Lung (tissue), 11 donors: ENCODE measurements at regions not wholly inside any gene's neighbourhood (a gene's known extent, or its start where the extent isn't known, plus 50 kb on each side); places are given as distances from the start of the nearest gene placed in this dataset.

Experiments used
- ATAC-seq: fragments of 200-7000 bp; cut with Tn5 transposase; one replicate; pipeline ENCODE4 v1.9.1; 2020; ENCODE audit warnings: moderate number of reproducible peaks; ENCODE audit not compliant: insufficient read depth, low FRiP score
- DNase-seq, 3 donors: peaks; one replicate each; pipeline ENCODE4 v3.0.0-alpha.2; 2013 to 2017
- H3K27ac ChIP-seq, 2 donors: one replicate each; pipeline ENCODE4 v1.5.1; 2013; ENCODE audit warnings: mild to moderate bottlenecking in 2 of 2, moderate library complexity in 2 of 2, control low read depth in 1 of 2, inconsistent platforms in 1 of 2, low read depth in 1 of 2, low read length in 1 of 2
- H3K27me3 ChIP-seq, 3 donors: one replicate each; pipeline ENCODE4 v1.5.1; 2013; ENCODE audit warnings: low read length in 2 of 3; ENCODE audit not compliant: control insufficient read depth in 3 of 3, insufficient read depth in 3 of 3
- H3K36me3 ChIP-seq, 4 donors: one replicate each; pipeline ENCODE4 v1.5.1; 2013; ENCODE audit warnings: low read length in 4 of 4, mild to moderate bottlenecking in 1 of 4, moderate library complexity in 1 of 4; ENCODE audit not compliant: control insufficient read depth in 4 of 4, insufficient read depth in 4 of 4
- H3K4me1 ChIP-seq, 5 donors: one replicate each; pipeline ENCODE4 v1.5.1; 2013; ENCODE audit warnings: low read length in 5 of 5, mild to moderate bottlenecking in 2 of 5, moderate library complexity in 1 of 5; ENCODE audit not compliant: control insufficient read depth in 5 of 5, insufficient read depth in 5 of 5
- H3K4me3 ChIP-seq: one replicate; pipeline ENCODE4 v1.5.1; 2013; ENCODE audit warnings: mild to moderate bottlenecking, control low read depth, moderate library complexity
- H3K9ac ChIP-seq, 2 donors: one replicate each; pipeline ENCODE4 v1.5.1; 2013; ENCODE audit warnings: low read length in 2 of 2, control low read depth in 1 of 2; ENCODE audit not compliant: insufficient read depth in 1 of 2
- H3K9me3 ChIP-seq, 4 donors: one replicate each; pipeline ENCODE4 v1.5.1; 2013; ENCODE audit warnings: low read length in 3 of 4, mild to moderate bottlenecking in 1 of 4, moderate library complexity in 1 of 4; ENCODE audit not compliant: control insufficient read depth in 4 of 4, insufficient read depth in 3 of 4
- CTCF ChIP-seq: IDR thresholded peaks from 2 replicates; pipeline ENCODE4 v1.5.1; 2012; ENCODE audit warnings: mild to moderate bottlenecking; ENCODE audit errors: control extremely low read depth, extremely low read depth
- WGBS, 2 donors: extraction: QIAGEN DNeasy Blood & Tissue Kit; methylation state at CpG; one replicate each; pipeline ENCODE4 v1.1.7; 2013; 5-methylcytosine and 5-hydroxymethylcytosine counted together
- donor health status: control.
- donor health status: control.
- donor health status: Bipolar disorder and iron deficiency.
- donor health status: healthy.
- donor health status: DM: yes; HTN: yes; CAD: no.

- ATAC-seq = no peak
Observed at GRCh38 chr1:83704350-83704749, 294.6 kb downstream of the TTLL7 start.

GRCh38 chr1:83702356-83702755, 296.6 kb downstream of the TTLL7 start:
- no peak overlapping the region for H3K9ac ChIP-seq
- no peak overlapping the region for H3K27ac ChIP-seq
- no peaks in the 10 kb centered on the region for H3K36me3 ChIP-seq
- TF ChIP-seq CTCF = no peak
- ATAC-seq (no peak), DNase-seq (no peak)
- H3K9me3 ChIP-seq = peaks cover 0 to 3% (median 0%) of the 10 kb centered on the region in 4 donors
- WGBS, 2 donors = 94% methylated on average over 1 of the region's 1 CpG
- H3K4me3 ChIP-seq = no peak overlapping the region
- H3K4me1 ChIP-seq = no peaks in the 10 kb centered on the region
- H3K27me3 ChIP-seq = no peaks in the 10 kb centered on the region

More at GRCh38 chr1:83704350-83704749, 294.6 kb downstream of the TTLL7 start:
- no peak overlapping the region for H3K9ac ChIP-seq
- H3K9me3 ChIP-seq = peaks cover 0 to 3% (median 0%) of the 10 kb centered on the region in 4 donors
- H3K36me3 ChIP-seq = no peaks in the 10 kb centered on the region
- H3K27ac ChIP-seq = no peak overlapping the region
- no peak overlapping the region for H3K4me3 ChIP-seq
- no peaks in the 10 kb centered on the region for H3K4me1 ChIP-seq
- DNase-seq = no peak
- no peaks in the 10 kb centered on the region for H3K27me3 ChIP-seq
- TF ChIP-seq CTCF = no peak

- Histone ChIP-seq H3K4me3 (no peak overlapping the region), H3K9ac (no peak overlapping the region), H3K36me3 (no peaks in the 10 kb centered on the region), H3K27ac (no peak overlapping the region), H3K4me1 (no peaks in the 10 kb centered on the region), H3K27me3 (no peaks in the 10 kb centered on the region), H3K9me3 (peaks cover 0 to 3% (median 0%) of the 10 kb centered on the region in 4 donors)
- WGBS, 2 donors = 68 to 88% methylated on average over 2 of the region's 2 CpGs
- TF ChIP-seq CTCF = no peak
- DNase-seq (no peak), ATAC-seq (no peak)
Observed at GRCh38 chr1:83701355-83701754, 297.6 kb downstream of the TTLL7 start.

GRCh38 chr1:83698644-83699043, 300.3 kb downstream of the TTLL7 start:
- no peaks in the 10 kb centered on the region for H3K36me3 ChIP-seq
- no peak overlapping the region for H3K4me3 ChIP-seq
- DNase-seq (no peak), ATAC-seq (no peak)
- whole genome bisulfite sequencing, 2 donors = 88 to 92% methylated on average over 2 of the region's 2 CpGs
- peaks cover 0 to 4% (median 0%) of the 10 kb centered on the region in 5 donors for H3K4me1 ChIP-seq
- H3K27me3 ChIP-seq = no peaks in the 10 kb centered on the region
- peaks cover 0 to 3% (median 0%) of the 10 kb centered on the region in 4 donors for H3K9me3 ChIP-seq
- H3K9ac ChIP-seq = no peak overlapping the region
- TF ChIP-seq CTCF = no peak
- H3K27ac ChIP-seq = no peak overlapping the region
